ENCODE measurements at regions not wholly inside any gene's neighbourhood (a gene's known extent, or its start where the extent isn't known, plus 50 kb on each side); places are given as distances from the start of the nearest gene placed in this dataset.
"Not testable (repeated sequence)": the region's sequence is repeated elsewhere in the genome, so short reads cannot be mapped to it uniquely, and the experiment has no call there.

- Histone ChIP-seq H3K4me1 (no peaks in the 10 kb centered on the region), H3K9me3 (ENCODE audit: control insufficient read depth, low read length) (no peaks in the 10 kb centered on the region), H3K79me2 (no peaks in the 10 kb centered on the region), H3K36me3 (ENCODE audit: control insufficient read depth, insufficient read depth, low read length) (no peaks in the 10 kb centered on the region), H3K4me2 (ENCODE audit: low read length) (no peak overlapping the region), H2AFZ (no peak overlapping the region), H3K27ac (no peak overlapping the region), H3K9ac (no peak overlapping the region), H3K4me3 (ENCODE audit: low read depth, low read length) (no peak overlapping the region), H3K27me3 (ENCODE audit: control insufficient read depth, insufficient read depth, low read length) (no peaks in the 10 kb centered on the region)
- TF ChIP-seq, protein P1, sequence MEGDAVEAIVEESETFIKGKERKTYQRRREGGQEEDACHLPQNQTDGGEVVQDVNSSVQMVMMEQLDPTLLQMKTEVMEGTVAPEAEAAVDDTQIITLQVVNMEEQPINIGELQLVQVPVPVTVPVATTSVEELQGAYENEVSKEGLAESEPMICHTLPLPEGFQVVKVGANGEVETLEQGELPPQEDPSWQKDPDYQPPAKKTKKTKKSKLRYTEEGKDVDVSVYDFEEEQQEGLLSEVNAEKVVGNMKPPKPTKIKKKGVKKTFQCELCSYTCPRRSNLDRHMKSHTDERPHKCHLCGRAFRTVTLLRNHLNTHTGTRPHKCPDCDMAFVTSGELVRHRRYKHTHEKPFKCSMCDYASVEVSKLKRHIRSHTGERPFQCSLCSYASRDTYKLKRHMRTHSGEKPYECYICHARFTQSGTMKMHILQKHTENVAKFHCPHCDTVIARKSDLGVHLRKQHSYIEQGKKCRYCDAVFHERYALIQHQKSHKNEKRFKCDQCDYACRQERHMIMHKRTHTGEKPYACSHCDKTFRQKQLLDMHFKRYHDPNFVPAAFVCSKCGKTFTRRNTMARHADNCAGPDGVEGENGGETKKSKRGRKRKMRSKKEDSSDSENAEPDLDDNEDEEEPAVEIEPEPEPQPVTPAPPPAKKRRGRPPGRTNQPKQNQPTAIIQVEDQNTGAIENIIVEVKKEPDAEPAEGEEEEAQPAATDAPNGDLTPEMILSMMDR (IDR thresholded peaks at IDR 0.05): no peak
Measured at GRCh38 chr2:241966647-241967466, 97.3 kb downstream of the RTP5 start.

GRCh38 chr2:241967467-241968144 is 98.1 kb downstream of the RTP5 start:
- Histone ChIP-seq H3K4me3 (ENCODE audit: low read depth, low read length) (no peak overlapping the region), H3K4me1 (no peaks in the 10 kb centered on the region), H3K79me2 (no peaks in the 10 kb centered on the region), H3K9me3 (ENCODE audit: control insufficient read depth, low read length) (no peaks in the 10 kb centered on the region), H3K4me2 (ENCODE audit: low read length) (no peak overlapping the region), H2AFZ (no peak overlapping the region), H3K36me3 (ENCODE audit: control insufficient read depth, insufficient read depth, low read length) (no peaks in the 10 kb centered on the region), H3K27me3 (ENCODE audit: control insufficient read depth, insufficient read depth, low read length) (no peaks in the 10 kb centered on the region), H3K9ac (no peak overlapping the region), H3K27ac (no peak overlapping the region)
- TF ChIP-seq, protein P1 (IDR thresholded peaks at IDR 0.05): no peak

DNA sequence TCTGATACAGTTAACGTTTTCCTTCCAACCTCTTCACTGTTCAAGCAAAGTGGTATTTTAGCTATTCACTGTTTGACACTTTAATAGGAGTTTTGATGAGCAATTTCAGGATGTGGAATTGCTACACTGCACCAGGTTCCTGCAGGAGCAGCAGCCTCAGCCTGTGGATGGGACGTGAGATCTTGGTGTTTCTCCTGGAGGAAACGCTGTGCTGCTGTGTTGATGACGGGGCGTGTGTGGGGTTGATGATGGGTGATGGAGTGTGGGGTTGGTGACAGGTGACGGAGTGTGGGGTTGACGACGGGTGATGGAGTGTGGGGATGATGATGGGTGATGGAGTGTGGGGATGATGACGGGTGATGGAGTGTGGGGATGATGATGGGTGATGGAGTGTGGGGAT is 98.9 kb downstream of the RTP5 start:
- Histone ChIP-seq H2AFZ (no peak overlapping the region), H3K27me3 (ENCODE audit: control insufficient read depth, insufficient read depth, low read length) (no peaks in the 10 kb centered on the region), H3K9me3 (ENCODE audit: control insufficient read depth, low read length) (no peaks in the 10 kb centered on the region), H3K4me3 (ENCODE audit: low read depth, low read length) (no peak overlapping the region), H3K9ac (no peak overlapping the region), H3K27ac (no peak overlapping the region), H3K4me1 (no peaks in the 10 kb centered on the region), H3K4me2 (ENCODE audit: low read length) (no peak overlapping the region), H3K79me2 (no peaks in the 10 kb centered on the region), H3K36me3 (ENCODE audit: control insufficient read depth, insufficient read depth, low read length) (no peaks in the 10 kb centered on the region)
- TF ChIP-seq, protein P1 (IDR thresholded peaks at IDR 0.05): no peak

DNA sequence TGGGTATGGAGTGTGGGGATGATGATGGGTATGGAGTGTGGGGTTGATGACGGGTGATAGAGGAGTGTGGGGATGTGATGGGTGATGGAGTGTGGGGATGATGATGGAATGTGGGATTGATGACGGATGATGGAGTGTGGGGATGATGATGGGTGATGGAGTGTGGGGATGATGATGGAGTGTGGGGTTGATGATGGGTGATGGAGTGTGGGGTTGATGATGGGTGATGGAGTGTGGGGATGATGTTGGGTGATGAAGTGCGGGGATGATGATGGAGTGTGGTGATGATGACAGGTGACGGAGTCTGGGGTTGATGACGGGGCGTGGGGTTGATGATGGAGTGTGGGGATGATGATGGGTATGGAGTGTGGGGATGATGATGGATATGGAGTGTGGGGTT is 99.7 kb downstream of the RTP5 start:
- not testable (repeated sequence) for H3K9me3 ChIP-seq (ENCODE audit: control insufficient read depth, low read length); H3K27me3 ChIP-seq (ENCODE audit: control insufficient read depth, insufficient read depth, low read length); H3K4me3 ChIP-seq (ENCODE audit: low read depth, low read length); H3K4me1 ChIP-seq; H2AFZ ChIP-seq; H3K4me2 ChIP-seq (ENCODE audit: low read length); H3K27ac ChIP-seq; H3K36me3 ChIP-seq (ENCODE audit: control insufficient read depth, insufficient read depth, low read length); H3K79me2 ChIP-seq; H3K9ac ChIP-seq

GRCh38 chr2:241970716-241971115 is 101.2 kb downstream of the RTP5 start:
- Histone ChIP-seq H3K4me3 (ENCODE audit: low read depth, low read length) (no peak overlapping the region), H3K27me3 (ENCODE audit: control insufficient read depth, insufficient read depth, low read length) (no peaks in the 10 kb centered on the region), H3K36me3 (ENCODE audit: control insufficient read depth, insufficient read depth, low read length) (no peaks in the 10 kb centered on the region), H3K9ac (no peak overlapping the region), H3K79me2 (no peaks in the 10 kb centered on the region), H3K27ac (no peak overlapping the region), H3K4me2 (ENCODE audit: low read length) (no peak overlapping the region), H2AFZ (no peak overlapping the region), H3K4me1 (no peaks in the 10 kb centered on the region), H3K9me3 (ENCODE audit: control insufficient read depth, low read length) (no peaks in the 10 kb centered on the region)
- TF ChIP-seq, protein P1 (IDR thresholded peaks at IDR 0.05): no peak
